Loucy (cell line): ENCODE measurements at regions not wholly inside any gene's neighbourhood (a gene's known extent, or its start where the extent isn't known, plus 50 kb on each side); places are given as distances from the start of the nearest gene placed in this dataset.
"Not testable (repeated sequence)": the region's sequence is repeated elsewhere in the genome, so short reads cannot be mapped to it uniquely, and the experiment has no call there.

ENCODE experiments used
- EZH2phosphoT487 ChIP-seq: fragments of 200-600 bp; IDR thresholded peaks from 2 replicates; pipeline ENCODE4 v1.6.1; 2018; ENCODE audit warnings: antibody characterized with exemption, mild to moderate bottlenecking, moderate library complexity, borderline replicate concordance
- TF ChIP-seq, protein P1 (sequence below): fragments of 200-600 bp; sonication (generic); conservative IDR thresholded peaks from 2 replicates; pipeline ENCODE4 v1.5.1; 2014; ENCODE audit warnings: mild to moderate bottlenecking, antibody characterized with exemption, low read length

DNA sequence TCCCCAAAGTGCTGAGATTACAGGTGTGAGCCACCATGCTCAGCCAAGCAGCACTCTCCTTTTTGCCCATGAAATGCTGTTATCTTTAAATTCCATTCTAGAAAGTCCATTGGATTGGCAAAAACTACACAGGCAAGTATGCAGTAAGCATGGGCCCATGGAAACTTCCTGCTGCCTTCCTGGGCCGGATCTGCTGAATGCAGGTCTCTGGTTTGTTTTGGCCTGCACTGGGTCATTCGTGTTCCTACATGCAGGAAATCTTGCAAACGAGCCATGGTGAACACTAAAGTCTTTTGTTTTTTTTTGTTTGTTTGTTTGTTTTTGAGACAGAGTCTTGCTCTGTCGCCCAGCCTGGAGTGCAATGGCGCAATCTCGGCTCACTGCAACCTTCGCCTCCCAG lies 76.8 kb upstream of the SPDYE9 start:
- TF ChIP-seq, protein P1, sequence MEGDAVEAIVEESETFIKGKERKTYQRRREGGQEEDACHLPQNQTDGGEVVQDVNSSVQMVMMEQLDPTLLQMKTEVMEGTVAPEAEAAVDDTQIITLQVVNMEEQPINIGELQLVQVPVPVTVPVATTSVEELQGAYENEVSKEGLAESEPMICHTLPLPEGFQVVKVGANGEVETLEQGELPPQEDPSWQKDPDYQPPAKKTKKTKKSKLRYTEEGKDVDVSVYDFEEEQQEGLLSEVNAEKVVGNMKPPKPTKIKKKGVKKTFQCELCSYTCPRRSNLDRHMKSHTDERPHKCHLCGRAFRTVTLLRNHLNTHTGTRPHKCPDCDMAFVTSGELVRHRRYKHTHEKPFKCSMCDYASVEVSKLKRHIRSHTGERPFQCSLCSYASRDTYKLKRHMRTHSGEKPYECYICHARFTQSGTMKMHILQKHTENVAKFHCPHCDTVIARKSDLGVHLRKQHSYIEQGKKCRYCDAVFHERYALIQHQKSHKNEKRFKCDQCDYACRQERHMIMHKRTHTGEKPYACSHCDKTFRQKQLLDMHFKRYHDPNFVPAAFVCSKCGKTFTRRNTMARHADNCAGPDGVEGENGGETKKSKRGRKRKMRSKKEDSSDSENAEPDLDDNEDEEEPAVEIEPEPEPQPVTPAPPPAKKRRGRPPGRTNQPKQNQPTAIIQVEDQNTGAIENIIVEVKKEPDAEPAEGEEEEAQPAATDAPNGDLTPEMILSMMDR, result not testable (repeated sequence)
- TF ChIP-seq EZH2phosphoT487, result not testable (repeated sequence)
